GM19240 (cell line): ENCODE measurements at regions not wholly inside any gene's neighbourhood (a gene's known extent, or its start where the extent isn't known, plus 50 kb on each side); places are given as distances from the start of the nearest gene placed in this dataset.
"Not testable (repeated sequence)": the region's sequence is repeated elsewhere in the genome, so short reads cannot be mapped to it uniquely, and the experiment has no call there.

ENCODE experiments used
- DNase-seq: peaks from one replicate; pipeline ENCODE4 v3.0.0; 2011; ENCODE audit warnings: low spot score; ENCODE audit not compliant: insufficient read length

- DNase-seq, result no peak
Observed at GRCh38 chr6:12609751-12610150, 106.8 kb upstream of the PHACTR1 start.

GRCh38 chr6:12610862-12611261 lies 105.7 kb upstream of the PHACTR1 start:
- DNase-seq, result no peak

GRCh38 chr6:12613811-12614210 lies 102.8 kb upstream of the PHACTR1 start:
- DNase-seq, result no peak

GRCh38 chr6:12614456-12614855 lies 102.1 kb upstream of the PHACTR1 start:
- DNase-seq, result no peak

- DNase-seq, result no peak
Observed at GRCh38 chr6:12618296-12618695, 98.3 kb upstream of the PHACTR1 start.

GRCh38 chr6:12621754-12622153 lies 94.8 kb upstream of the PHACTR1 start:
- DNase-seq, result no peak

GRCh38 chr6:12622566-12622965 lies 94.0 kb upstream of the PHACTR1 start:
- DNase-seq, result no peak

GRCh38 chr6:12624142-12624837 lies 92.3 kb upstream of the PHACTR1 start:
- DNase-seq, result no peak

GRCh38 chr6:12627053-12627452 lies 89.5 kb upstream of the PHACTR1 start:
- no peak for DNase-seq

- DNase-seq, result no peak
Observed at GRCh38 chr6:12628327-12628726, 88.2 kb upstream of the PHACTR1 start.

GRCh38 chr6:12633746-12634145 lies 82.8 kb upstream of the PHACTR1 start:
- DNase-seq, result not testable (repeated sequence)

- no peak for DNase-seq
Observed at GRCh38 chr6:12635375-12635774, 81.2 kb upstream of the PHACTR1 start.

- no peak for DNase-seq
Observed at GRCh38 chr6:12635813-12636212, 80.8 kb upstream of the PHACTR1 start.

- no peak for DNase-seq
Observed at GRCh38 chr6:12636336-12636735, 80.2 kb upstream of the PHACTR1 start.

- no peak for DNase-seq
Observed at GRCh38 chr6:12637960-12638641, 78.5 kb upstream of the PHACTR1 start.

GRCh38 chr6:12640438-12640837 lies 76.1 kb upstream of the PHACTR1 start:
- no peak for DNase-seq

- DNase-seq, result not testable (repeated sequence)
Observed at GRCh38 chr6:12641785-12642184, 74.8 kb upstream of the PHACTR1 start.

- no peak for DNase-seq
Observed at GRCh38 chr6:12645941-12646340, 70.6 kb upstream of the PHACTR1 start.

- no peak for DNase-seq
Observed at GRCh38 chr6:12648171-12648570, 68.4 kb upstream of the PHACTR1 start.

- DNase-seq, result no peak
Observed at GRCh38 chr6:12649325-12649724, 67.2 kb upstream of the PHACTR1 start.

- no peak for DNase-seq
Observed at GRCh38 chr6:12653486-12653885, 63.1 kb upstream of the PHACTR1 start.

GRCh38 chr6:12654107-12654506 lies 62.5 kb upstream of the PHACTR1 start:
- DNase-seq, result no peak

- no peak for DNase-seq
Observed at GRCh38 chr6:12654514-12654913, 62.1 kb upstream of the PHACTR1 start.
